Gastroesophageal sphincter (tissue), 4 donors: ENCODE measurements at regions not wholly inside any gene's neighbourhood (a gene's known extent, or its start where the extent isn't known, plus 50 kb on each side); places are given as distances from the start of the nearest gene placed in this dataset.

Experiments used
- ATAC-seq: fragments of 150-250 bp; one replicate; pipeline ENCODE4 v1.9.1; 2016; ENCODE audit warnings: mild to moderate bottlenecking, moderate library complexity
- H3K27ac ChIP-seq, 4 donors: fragments of 200-600 bp; sonication (generic) in 3 of 4; 1 replicate in 3 of 4; 2 replicates in 1 of 4; pipeline ENCODE4 v1.5.1; 2016 to 2019
- H3K27me3 ChIP-seq: fragments of 200-600 bp; sonication (generic); one replicate; pipeline ENCODE4 v1.5.1; 2019
- H3K36me3 ChIP-seq, 2 donors: fragments of 200-600 bp; sonication (generic); one replicate each; pipeline ENCODE4 v1.5.1; 2019; ENCODE audit warnings: control low read depth in 1 of 2
- H3K4me1 ChIP-seq, 3 donors: fragments of 200-600 bp; sonication (generic); 1 replicate in 2 of 3; 2 replicates in 1 of 3; pipeline ENCODE4 v1.5.1; 2016 to 2019; ENCODE audit warnings: control low read depth in 2 of 3
- H3K4me3 ChIP-seq, 2 donors: fragments of 200-600 bp; sonication (generic); one replicate each; pipeline ENCODE4 v1.5.1; 2019; ENCODE audit warnings: mild to moderate bottlenecking in 1 of 2, moderate library complexity in 1 of 2
- H3K9me3 ChIP-seq, 3 donors: fragments of 200-600 bp; sonication (generic); one replicate each; pipeline ENCODE4 v1.5.1; 2017 to 2019; ENCODE audit warnings: control low read depth in 2 of 3
- CTCF ChIP-seq, 4 experiments: fragments of 200-600 bp in 2 of 4; fragments of 450-650 bp in 2 of 4; sonication (generic) in 1 of 4; IDR thresholded peaks; one replicate each; pipeline ENCODE4 v1.5.1; 2017 to 2019; ENCODE audit warnings: antibody characterized with exemption in 4 of 4, mild to moderate bottlenecking in 2 of 4, moderate library complexity in 2 of 4
- EP300 ChIP-seq: sonication (generic); formaldehyde crosslinking; IDR thresholded peaks from one replicate; pipeline ENCODE4 v1.6.1; 2017; ENCODE audit warnings: antibody characterized with exemption, mild to moderate bottlenecking
- POLR2A ChIP-seq, 2 donors: fragments of 450-650 bp; IDR thresholded peaks; one replicate each; pipeline ENCODE4 v1.6.1; 2017; ENCODE audit warnings: antibody characterized with exemption in 2 of 2, mild to moderate bottlenecking in 2 of 2, moderate library complexity in 1 of 2
- POLR2AphosphoS5 ChIP-seq: sonication (generic); formaldehyde crosslinking; IDR thresholded peaks from one replicate; pipeline ENCODE4 v1.6.1; 2017; ENCODE audit warnings: antibody characterized with exemption
- WGBS, 2 donors: methylation state at CpG; one replicate each; pipeline ENCODE4 v1.1.5; 2018; ENCODE audit warnings: low coverage in 1 of 2; 5-methylcytosine and 5-hydroxymethylcytosine counted together

- no peak overlapping the region for H3K27ac ChIP-seq
- H3K9me3 ChIP-seq, result no peaks in the 10 kb centered on the region
- no peak for ATAC-seq
- 76 to 87% methylated on average over 5 of the region's 5 CpGs for WGBS, 2 donors
- H3K36me3 ChIP-seq, result no peaks in the 10 kb centered on the region
- no peaks in the 10 kb centered on the region for H3K4me1 ChIP-seq
- no peaks in the 10 kb centered on the region for H3K27me3 ChIP-seq
- H3K4me3 ChIP-seq, result no peak overlapping the region
- TF ChIP-seq POLR2AphosphoS5, result no peak
Observed at GRCh38 chr2:5132281-5132680, 559.9 kb upstream of the SOX11 start.

- Histone ChIP-seq H3K4me3 (no peak overlapping the region), H3K36me3 (no peaks in the 10 kb centered on the region), H3K4me1 (peaks cover 0 to 8% (median 0%) of the 10 kb centered on the region in 3 donors), H3K27ac (no peak overlapping the region), H3K9me3 (no peaks in the 10 kb centered on the region), H3K27me3 (no peaks in the 10 kb centered on the region)
- no peak for ATAC-seq
- TF ChIP-seq CTCF (IDR thresholded peaks at IDR 0.05) (no peak), POLR2A (IDR thresholded peaks at IDR 0.05) (no peak), EP300 (no peak), POLR2AphosphoS5 (no peak)
- WGBS, 2 donors, result 43 to 50% methylated on average over 2 of the region's 2 CpGs
Observed at GRCh38 chr2:5140347-5140746, 551.8 kb upstream of the SOX11 start.

- H3K4me3 ChIP-seq, result no peak overlapping the region
- 0 to 58% methylated on average over 3 to 14 of the region's 15 CpGs for WGBS, 2 donors
- peaks cover 0 to 4% (median 0%) of the 10 kb centered on the region in 3 donors for H3K9me3 ChIP-seq
- no peaks in the 10 kb centered on the region for H3K36me3 ChIP-seq
- TF ChIP-seq EP300 (no peak), CTCF (IDR thresholded peaks at IDR 0.05) (no peak), POLR2A (IDR thresholded peaks at IDR 0.05) (no peak), POLR2AphosphoS5 (no peak)
- peaks cover 0 to 8% (median 0%) of the 10 kb centered on the region in 3 donors for H3K4me1 ChIP-seq
- H3K27ac ChIP-seq, result peak overlapping the region in 3 of 4 donors; percentile 24 to 64 (median 58)
- H3K27me3 ChIP-seq, result no peaks in the 10 kb centered on the region
- ATAC-seq, result no peak
Observed at GRCh38 chr2:5144159-5144558, 548.0 kb upstream of the SOX11 start.

GRCh38 chr2:5145053-5145452 lies 547.1 kb upstream of the SOX11 start:
- peak overlapping the region in 3 of 4 donors; percentile 24 to 64 (median 58) for H3K27ac ChIP-seq

GRCh38 chr2:5145801-5146200 lies 546.4 kb upstream of the SOX11 start:
- peak overlapping the region in 1 of 4 donors; percentile 58 for H3K27ac ChIP-seq

More at GRCh38 chr2:5145053-5145452, 547.1 kb upstream of the SOX11 start:
- H3K4me3 ChIP-seq, result no peak overlapping the region
- peaks cover 0 to 8% (median 0%) of the 10 kb centered on the region in 3 donors for H3K4me1 ChIP-seq
- H3K9me3 ChIP-seq, result peaks cover 0 to 13% (median 0%) of the 10 kb centered on the region in 3 donors
- no peaks in the 10 kb centered on the region for H3K36me3 ChIP-seq
- 11 to 52% methylated on average over 8 of the region's 8 CpGs for WGBS, 2 donors
- H3K27me3 ChIP-seq, result no peaks in the 10 kb centered on the region
- ATAC-seq, result peak; percentile 31
- TF ChIP-seq EP300 (no peak), POLR2A (IDR thresholded peaks at IDR 0.05) (no peak), POLR2AphosphoS5 (no peak), CTCF (IDR thresholded peaks at IDR 0.05) (no peak)

More at GRCh38 chr2:5145801-5146200, 546.4 kb upstream of the SOX11 start:
- H3K27me3 ChIP-seq, result no peaks in the 10 kb centered on the region
- TF ChIP-seq POLR2A (IDR thresholded peaks at IDR 0.05) (no peak), POLR2AphosphoS5 (no peak), EP300 (no peak), CTCF (IDR thresholded peaks at IDR 0.05) (no peak)
- H3K4me3 ChIP-seq, result no peak overlapping the region
- H3K9me3 ChIP-seq, result peaks cover 0 to 14% (median 0%) of the 10 kb centered on the region in 3 donors
- H3K4me1 ChIP-seq, result peaks cover 0 to 8% (median 0%) of the 10 kb centered on the region in 3 donors
- 91 to 93% methylated on average over 1 to 2 of the region's 4 CpGs for WGBS, 2 donors
- no peaks in the 10 kb centered on the region for H3K36me3 ChIP-seq
- no peak for ATAC-seq
